Peyer's patch (tissue), 4 donors: ENCODE measurements at regions not wholly inside any gene's neighbourhood (a gene's known extent, or its start where the extent isn't known, plus 50 kb on each side); places are given as distances from the start of the nearest gene placed in this dataset.

Experiments used
- POLR2A ChIP-seq, 2 donors: fragments of 450-650 bp; IDR thresholded peaks; one replicate each; pipeline ENCODE4 v1.5.1; 2017; ENCODE audit warnings: antibody characterized with exemption in 2 of 2, mild to moderate bottlenecking in 2 of 2, moderate library complexity in 2 of 2
- TF ChIP-seq, protein P1 (sequence below), 6 experiments: fragments of 450-650 bp in 4 of 6; fragments of 200-600 bp in 2 of 6; sonication (generic) in 1 of 6; IDR thresholded peaks; one replicate each; pipeline ENCODE4 v1.5.1; 2017 to 2019; ENCODE audit warnings: antibody characterized with exemption in 6 of 6, mild to moderate bottlenecking in 3 of 6, moderate library complexity in 1 of 6

GRCh38 chr2:21281384-21281783, 157.6 kb downstream of the TDRD15 start:
- TF ChIP-seq, protein P1, sequence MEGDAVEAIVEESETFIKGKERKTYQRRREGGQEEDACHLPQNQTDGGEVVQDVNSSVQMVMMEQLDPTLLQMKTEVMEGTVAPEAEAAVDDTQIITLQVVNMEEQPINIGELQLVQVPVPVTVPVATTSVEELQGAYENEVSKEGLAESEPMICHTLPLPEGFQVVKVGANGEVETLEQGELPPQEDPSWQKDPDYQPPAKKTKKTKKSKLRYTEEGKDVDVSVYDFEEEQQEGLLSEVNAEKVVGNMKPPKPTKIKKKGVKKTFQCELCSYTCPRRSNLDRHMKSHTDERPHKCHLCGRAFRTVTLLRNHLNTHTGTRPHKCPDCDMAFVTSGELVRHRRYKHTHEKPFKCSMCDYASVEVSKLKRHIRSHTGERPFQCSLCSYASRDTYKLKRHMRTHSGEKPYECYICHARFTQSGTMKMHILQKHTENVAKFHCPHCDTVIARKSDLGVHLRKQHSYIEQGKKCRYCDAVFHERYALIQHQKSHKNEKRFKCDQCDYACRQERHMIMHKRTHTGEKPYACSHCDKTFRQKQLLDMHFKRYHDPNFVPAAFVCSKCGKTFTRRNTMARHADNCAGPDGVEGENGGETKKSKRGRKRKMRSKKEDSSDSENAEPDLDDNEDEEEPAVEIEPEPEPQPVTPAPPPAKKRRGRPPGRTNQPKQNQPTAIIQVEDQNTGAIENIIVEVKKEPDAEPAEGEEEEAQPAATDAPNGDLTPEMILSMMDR (IDR thresholded peaks at IDR 0.05), result no peak
- no peak for TF ChIP-seq POLR2A (IDR thresholded peaks at IDR 0.05)
